SJSA1 (cell line): ENCODE measurements at regions not wholly inside any gene's neighbourhood (a gene's known extent, or its start where the extent isn't known, plus 50 kb on each side); places are given as distances from the start of the nearest gene placed in this dataset.
"Not testable (repeated sequence)": the region's sequence is repeated elsewhere in the genome, so short reads cannot be mapped to it uniquely, and the experiment has no call there.

Experiments
- DNase-seq, 2 experiments: peaks; one replicate each; pipeline ENCODE4 v3.0.0-alpha.2; 2015 to 2020; ENCODE audit warnings: low spot score in 2 of 2, low read depth in 1 of 2
- H3K27ac ChIP-seq: fragments of 250-450 bp; sonication (Bioruptor Pico); 2 replicates; pipeline ENCODE4 v1.5.1; 2020; ENCODE audit warnings: mild to moderate bottlenecking, moderate library complexity
- H3K27me3 ChIP-seq: fragments of 250-450 bp; sonication (Bioruptor Pico); replicated peaks from 2 replicates; pipeline ENCODE4 v1.5.1; 2020; ENCODE audit warnings: mild to moderate bottlenecking, moderate library complexity
- H3K36me3 ChIP-seq: fragments of 250-450 bp; sonication (Bioruptor Pico); 2 replicates; pipeline ENCODE4 v1.5.1; 2020; ENCODE audit warnings: mild to moderate bottlenecking
- H3K4me1 ChIP-seq: fragments of 250-450 bp; sonication (Bioruptor Pico); replicated peaks from 2 replicates; pipeline ENCODE4 v1.6.1; 2021; ENCODE audit warnings: mild to moderate bottlenecking
- H3K4me3 ChIP-seq: fragments of 250-450 bp; sonication (Bioruptor Pico); 2 replicates; pipeline ENCODE4 v1.5.1; 2020; ENCODE audit warnings: mild to moderate bottlenecking
- H3K9me3 ChIP-seq: fragments of 250-450 bp; sonication (Bioruptor Pico); replicated peaks from 2 replicates; pipeline ENCODE4 v1.5.1; 2020; ENCODE audit warnings: mild to moderate bottlenecking

GRCh38 chr5:13335026-13335425, 609.5 kb downstream of the DNAH5 start:
- not testable (repeated sequence) for DNase-seq, H3K27me3 ChIP-seq, H3K4me1 ChIP-seq, H3K4me3 ChIP-seq, H3K9me3 ChIP-seq, H3K36me3 ChIP-seq, H3K27ac ChIP-seq

- Histone ChIP-seq H3K36me3 (no peaks in the 10 kb centered on the region), H3K27me3 (no peaks in the 10 kb centered on the region), H3K4me1 (no peaks in the 10 kb centered on the region), H3K27ac (no peak overlapping the region), H3K9me3 (no peaks in the 10 kb centered on the region), H3K4me3 (no peak overlapping the region)
- no peak for DNase-seq
Observed at GRCh38 chr5:13331585-13331984, 612.9 kb downstream of the DNAH5 start.

- H3K4me1 ChIP-seq = no peaks in the 10 kb centered on the region
- H3K27me3 ChIP-seq = no peaks in the 10 kb centered on the region
- no peak for DNase-seq
- H3K36me3 ChIP-seq = no peaks in the 10 kb centered on the region
- H3K4me3 ChIP-seq = no peak overlapping the region
- no peaks in the 10 kb centered on the region for H3K9me3 ChIP-seq
- H3K27ac ChIP-seq = no peak overlapping the region
Observed at GRCh38 chr5:13328316-13328715, 616.2 kb downstream of the DNAH5 start.

- Histone ChIP-seq H3K27me3 (no peaks in the 10 kb centered on the region), H3K9me3 (no peaks in the 10 kb centered on the region), H3K27ac (no peak overlapping the region), H3K4me3 (no peak overlapping the region), H3K4me1 (no peaks in the 10 kb centered on the region), H3K36me3 (no peaks in the 10 kb centered on the region)
- DNase-seq = no peak
Observed at GRCh38 chr5:13325765-13326164, 618.7 kb downstream of the DNAH5 start.

GRCh38 chr5:13322769-13323168, 621.7 kb downstream of the DNAH5 start:
- no peaks in the 10 kb centered on the region for H3K27me3 ChIP-seq
- no peak overlapping the region for H3K27ac ChIP-seq
- no peak overlapping the region for H3K4me3 ChIP-seq
- no peaks in the 10 kb centered on the region for H3K4me1 ChIP-seq
- H3K36me3 ChIP-seq = no peaks in the 10 kb centered on the region
- no peak for DNase-seq
- no peaks in the 10 kb centered on the region for H3K9me3 ChIP-seq

GRCh38 chr5:13317654-13318053, 626.8 kb downstream of the DNAH5 start:
- H3K4me1 ChIP-seq = no peaks in the 10 kb centered on the region
- no peaks in the 10 kb centered on the region for H3K36me3 ChIP-seq
- DNase-seq = no peak
- H3K9me3 ChIP-seq = no peaks in the 10 kb centered on the region
- H3K27ac ChIP-seq = no peak overlapping the region
- H3K4me3 ChIP-seq = no peak overlapping the region
- no peaks in the 10 kb centered on the region for H3K27me3 ChIP-seq

GRCh38 chr5:13316176-13316575, 628.3 kb downstream of the DNAH5 start:
- Histone ChIP-seq H3K4me3 (no peak overlapping the region), H3K36me3 (no peaks in the 10 kb centered on the region), H3K27me3 (no peaks in the 10 kb centered on the region), H3K9me3 (no peaks in the 10 kb centered on the region), H3K27ac (no peak overlapping the region), H3K4me1 (no peaks in the 10 kb centered on the region)
- no peak for DNase-seq

- no peak overlapping the region for H3K4me3 ChIP-seq
- no peaks in the 10 kb centered on the region for H3K9me3 ChIP-seq
- H3K27me3 ChIP-seq = no peaks in the 10 kb centered on the region
- no peak for DNase-seq
- H3K27ac ChIP-seq = no peak overlapping the region
- no peaks in the 10 kb centered on the region for H3K4me1 ChIP-seq
- H3K36me3 ChIP-seq = no peaks in the 10 kb centered on the region
Observed at GRCh38 chr5:13307480-13307879, 637.0 kb downstream of the DNAH5 start.

- Histone ChIP-seq H3K36me3 (no peaks in the 10 kb centered on the region), H3K4me3 (no peak overlapping the region), H3K27ac (no peak overlapping the region), H3K9me3 (no peaks in the 10 kb centered on the region), H3K27me3 (no peaks in the 10 kb centered on the region), H3K4me1 (no peaks in the 10 kb centered on the region)
- no peak for DNase-seq
Observed at GRCh38 chr5:13303445-13303844, 641.0 kb downstream of the DNAH5 start.

- no peaks in the 10 kb centered on the region for H3K27me3 ChIP-seq
- no peak overlapping the region for H3K4me3 ChIP-seq
- H3K27ac ChIP-seq = no peak overlapping the region
- H3K4me1 ChIP-seq = no peaks in the 10 kb centered on the region
- DNase-seq = no peak
- no peaks in the 10 kb centered on the region for H3K9me3 ChIP-seq
- no peaks in the 10 kb centered on the region for H3K36me3 ChIP-seq
Observed at GRCh38 chr5:13278811-13279210, 665.7 kb downstream of the DNAH5 start.

GRCh38 chr5:13278148-13278547, 666.3 kb downstream of the DNAH5 start:
- no peaks in the 10 kb centered on the region for H3K36me3 ChIP-seq
- no peaks in the 10 kb centered on the region for H3K4me1 ChIP-seq
- H3K27ac ChIP-seq = no peak overlapping the region
- H3K9me3 ChIP-seq = no peaks in the 10 kb centered on the region
- H3K4me3 ChIP-seq = no peak overlapping the region
- no peaks in the 10 kb centered on the region for H3K27me3 ChIP-seq
- no peak for DNase-seq

GRCh38 chr5:13276156-13276555, 668.3 kb downstream of the DNAH5 start:
- DNase-seq = no peak
- H3K9me3 ChIP-seq = no peaks in the 10 kb centered on the region
- no peaks in the 10 kb centered on the region for H3K4me1 ChIP-seq
- H3K27me3 ChIP-seq = no peaks in the 10 kb centered on the region
- no peak overlapping the region for H3K27ac ChIP-seq
- H3K36me3 ChIP-seq = no peaks in the 10 kb centered on the region
- no peak overlapping the region for H3K4me3 ChIP-seq

- Histone ChIP-seq H3K27me3 (no peaks in the 10 kb centered on the region), H3K9me3 (no peaks in the 10 kb centered on the region), H3K36me3 (no peaks in the 10 kb centered on the region), H3K4me1 (no peaks in the 10 kb centered on the region), H3K27ac (no peak overlapping the region), H3K4me3 (no peak overlapping the region)
- DNase-seq = no peak
Observed at GRCh38 chr5:13263701-13264100, 680.8 kb downstream of the DNAH5 start.

- Histone ChIP-seq H3K27ac (no peak overlapping the region), H3K9me3 (no peaks in the 10 kb centered on the region), H3K4me3 (no peak overlapping the region), H3K36me3 (no peaks in the 10 kb centered on the region), H3K27me3 (no peaks in the 10 kb centered on the region), H3K4me1 (no peaks in the 10 kb centered on the region)
- no peak for DNase-seq
Observed at GRCh38 chr5:13253111-13253510, 691.4 kb downstream of the DNAH5 start.

GRCh38 chr5:13252699-13253098, 691.8 kb downstream of the DNAH5 start:
- no peaks in the 10 kb centered on the region for H3K27me3 ChIP-seq
- H3K36me3 ChIP-seq = no peaks in the 10 kb centered on the region
- DNase-seq = no peak
- H3K27ac ChIP-seq = no peak overlapping the region
- H3K9me3 ChIP-seq = no peaks in the 10 kb centered on the region
- H3K4me3 ChIP-seq = no peak overlapping the region
- H3K4me1 ChIP-seq = no peaks in the 10 kb centered on the region
